DND-41 (cell line): ENCODE measurements at regions not wholly inside any gene's neighbourhood (a gene's known extent, or its start where the extent isn't known, plus 50 kb on each side); places are given as distances from the start of the nearest gene placed in this dataset.

Experiments
- CTCF ChIP-seq: IDR thresholded peaks from 2 replicates; pipeline ENCODE4 v1.5.1; 2012; ENCODE audit warnings: borderline replicate concordance, low read length, moderate library complexity, mild to moderate bottlenecking; ENCODE audit not compliant: poor library complexity, severe bottlenecking; ENCODE audit errors: extremely low read depth
- EZH2 ChIP-seq: IDR thresholded peaks from 3 replicates; pipeline ENCODE4 v1.6.1; 2012; ENCODE audit warnings: borderline replicate concordance, low read depth, mild to moderate bottlenecking, moderate library complexity, low read length, inconsistent platforms; ENCODE audit not compliant: severe bottlenecking

- TF ChIP-seq CTCF = no peak
- no peak for TF ChIP-seq EZH2
These were observed 191.0 kb upstream of the PMFBP1 start for GRCh38 chr16:72362973-72363372.
